ENCODE measurements at regions not wholly inside any gene's neighbourhood (a gene's known extent, or its start where the extent isn't known, plus 50 kb on each side); places are given as distances from the start of the nearest gene placed in this dataset.

DNA sequence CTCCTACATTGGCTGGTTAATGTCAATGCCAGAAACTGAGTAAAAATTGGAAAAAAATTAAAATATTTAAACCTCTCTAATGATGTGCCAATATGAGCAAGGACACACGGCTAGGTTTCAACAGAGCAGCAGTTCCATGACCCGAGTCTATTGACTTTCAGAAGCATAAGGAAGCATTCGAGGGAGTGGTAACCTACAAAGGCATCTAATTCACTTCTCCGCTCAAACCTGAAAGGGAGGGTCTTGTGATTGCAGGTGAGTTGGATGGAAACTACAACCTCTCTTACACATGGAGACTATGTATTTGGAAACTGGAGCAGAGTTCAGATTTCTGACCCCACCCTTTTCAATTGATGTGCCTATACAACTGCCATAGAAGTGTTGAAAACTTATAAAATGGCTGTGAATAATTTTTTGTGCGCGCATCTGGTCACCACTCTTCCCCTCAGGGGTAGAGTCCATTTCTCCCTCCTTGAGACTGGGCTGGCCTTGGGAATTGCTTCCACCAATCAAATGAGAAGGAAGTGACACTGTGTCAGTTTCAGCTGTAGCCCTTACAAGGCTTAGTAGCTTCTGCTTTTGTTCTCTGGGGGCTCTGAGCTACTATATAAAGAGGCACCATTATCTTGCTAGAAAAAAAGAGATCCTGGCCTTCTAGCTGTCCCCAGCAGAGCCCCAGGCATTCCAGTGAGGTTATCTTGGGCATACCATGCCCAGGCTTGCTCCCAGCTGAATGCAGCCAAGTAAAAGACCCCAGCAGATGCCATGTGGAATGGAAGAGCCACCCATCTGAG is 278.0 kb downstream of the EPHA4 start:
- no peak for DNase-seq (ENCODE audit: low read depth)

DNA sequence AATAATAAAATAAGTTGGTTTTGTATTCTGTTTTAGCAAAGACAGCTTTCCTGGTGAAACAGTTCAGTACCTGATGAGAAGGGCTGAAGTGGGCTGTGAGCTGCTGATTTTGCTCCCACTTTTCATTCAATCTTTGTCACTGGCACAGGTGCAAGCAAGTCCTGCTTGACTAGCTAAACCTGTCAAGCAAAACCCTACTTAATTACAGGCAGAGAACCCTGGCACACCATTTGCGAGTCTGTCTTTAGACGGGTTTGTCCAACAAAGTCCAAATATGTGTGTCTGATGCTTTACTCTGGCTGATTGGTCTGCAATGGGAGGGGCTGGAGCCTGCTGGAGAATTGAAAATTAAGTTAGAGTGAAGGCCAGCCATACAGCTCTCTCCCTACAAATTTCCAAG is 267.2 kb downstream of the EPHA4 start:
- DNase-seq (ENCODE audit: low read depth), result no peak

DNA sequence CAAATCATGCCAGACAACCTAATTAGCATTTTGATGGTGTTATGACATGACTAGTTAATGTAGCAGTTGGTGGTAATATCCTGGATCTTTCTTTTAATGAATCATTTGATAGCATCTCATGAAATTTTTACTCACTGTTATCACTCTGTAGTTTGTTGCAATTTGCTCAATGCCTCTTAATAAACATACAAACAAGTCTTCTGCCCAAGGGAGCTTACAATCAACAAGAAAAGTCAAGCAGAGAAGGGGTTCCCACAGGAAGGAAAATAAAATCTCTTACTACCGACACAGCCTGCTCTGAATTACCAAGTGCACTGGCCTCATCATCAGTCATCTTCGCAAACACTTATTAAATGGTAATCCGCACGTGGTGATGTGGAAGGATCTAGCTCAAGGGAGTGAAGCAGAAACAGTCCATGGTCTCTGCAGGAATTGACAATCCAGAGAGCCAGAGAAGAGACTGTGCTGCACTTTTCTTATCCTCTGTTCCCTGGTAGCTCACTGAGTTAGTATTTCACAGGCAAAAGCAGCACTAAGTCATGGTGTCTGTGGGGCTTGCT is 263.5 kb downstream of the EPHA4 start:
- DNase-seq (ENCODE audit: low read depth), result no peak

DNA sequence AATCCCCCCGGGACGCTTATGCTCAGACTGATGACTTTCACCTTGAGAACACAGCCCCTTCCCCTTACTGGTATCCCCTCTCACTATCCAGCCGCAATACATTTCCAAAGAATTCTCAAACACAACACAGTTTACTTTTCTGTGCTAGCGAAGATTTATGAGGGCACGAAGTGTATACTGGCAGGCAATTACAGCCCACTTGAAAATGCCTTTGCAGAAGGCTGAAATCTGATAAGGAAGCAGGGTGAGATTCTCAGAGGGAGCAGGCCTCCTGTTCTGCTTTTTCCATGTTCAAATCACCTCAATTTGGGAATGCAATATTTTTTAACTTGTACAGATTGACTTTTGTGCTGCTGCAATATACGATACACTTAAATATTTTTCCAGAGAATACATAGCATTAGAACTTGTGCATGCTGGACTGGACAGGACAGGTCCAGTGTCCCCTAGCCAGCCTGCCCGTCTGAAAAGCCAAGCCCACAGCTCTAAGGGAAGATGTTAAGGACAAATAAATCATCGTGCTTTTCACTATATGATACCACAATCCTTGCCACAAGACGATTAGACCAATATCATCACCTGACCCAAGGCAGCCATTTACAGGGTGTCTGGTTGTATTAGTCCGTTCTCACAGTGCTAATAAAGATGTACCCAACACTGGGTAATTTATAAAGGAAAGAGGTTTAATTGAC is 262.1 kb downstream of the EPHA4 start:
- no peak for DNase-seq (ENCODE audit: low read depth)

DNA sequence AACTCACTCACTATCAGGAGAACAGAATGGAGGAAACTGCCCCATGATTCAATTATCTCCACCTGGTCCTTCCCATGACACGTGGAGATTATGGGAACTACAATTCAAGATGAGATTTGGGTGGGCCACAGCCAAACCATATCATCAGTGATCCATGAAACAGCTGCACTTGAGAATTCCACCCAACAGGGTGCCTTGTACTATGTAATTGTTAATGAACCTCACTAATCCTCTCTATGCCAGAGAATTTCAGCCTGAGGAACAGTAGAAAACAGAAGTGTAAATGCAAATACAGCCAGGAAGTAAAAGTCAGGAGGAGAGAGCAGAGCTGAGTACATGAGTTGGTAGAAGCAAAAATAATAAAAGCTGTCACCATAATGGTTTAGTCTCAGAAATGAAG is 261.4 kb downstream of the EPHA4 start:
- no peak for DNase-seq (ENCODE audit: low read depth)

DNA sequence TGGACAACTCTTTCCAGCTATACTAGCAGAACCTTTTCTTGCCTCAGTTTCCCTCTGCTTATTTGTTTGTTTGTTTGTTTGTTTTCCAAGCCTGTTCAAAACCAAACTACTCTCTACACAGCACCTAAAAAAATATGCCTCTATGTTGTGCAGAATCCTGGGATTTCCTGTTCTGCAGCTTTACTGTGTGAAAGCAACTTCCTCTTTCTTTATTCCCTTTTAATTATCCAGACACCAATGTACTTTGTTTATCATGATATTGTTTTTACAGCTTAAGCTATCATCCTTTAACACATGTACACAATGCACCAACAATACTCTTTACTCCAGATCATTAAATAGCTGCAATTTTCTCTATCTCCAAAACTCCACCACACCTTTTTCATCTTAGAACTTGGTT is 259.5 kb downstream of the EPHA4 start:
- DNase-seq (ENCODE audit: low read depth), result no peak

DNA sequence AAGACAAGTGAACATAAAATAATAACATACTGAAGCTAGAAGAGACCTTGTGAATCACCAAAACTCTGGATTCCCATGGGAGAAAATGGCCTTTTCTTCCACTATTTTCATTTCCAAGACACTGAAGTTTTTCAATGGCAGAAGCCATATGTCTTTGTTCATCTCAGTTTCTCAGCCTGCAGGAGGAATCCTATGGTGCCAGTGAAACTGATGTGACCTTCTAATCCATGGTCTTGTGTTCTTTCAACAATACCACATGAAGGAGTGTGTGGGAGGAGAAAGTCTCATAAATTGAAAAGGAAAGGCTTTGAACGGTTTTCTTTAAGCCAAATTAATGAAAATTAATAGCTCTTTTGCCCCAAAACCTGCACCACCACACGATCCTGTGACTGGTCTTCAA is 257.3 kb downstream of the EPHA4 start:
- DNase-seq (ENCODE audit: low read depth), result no peak

DNA sequence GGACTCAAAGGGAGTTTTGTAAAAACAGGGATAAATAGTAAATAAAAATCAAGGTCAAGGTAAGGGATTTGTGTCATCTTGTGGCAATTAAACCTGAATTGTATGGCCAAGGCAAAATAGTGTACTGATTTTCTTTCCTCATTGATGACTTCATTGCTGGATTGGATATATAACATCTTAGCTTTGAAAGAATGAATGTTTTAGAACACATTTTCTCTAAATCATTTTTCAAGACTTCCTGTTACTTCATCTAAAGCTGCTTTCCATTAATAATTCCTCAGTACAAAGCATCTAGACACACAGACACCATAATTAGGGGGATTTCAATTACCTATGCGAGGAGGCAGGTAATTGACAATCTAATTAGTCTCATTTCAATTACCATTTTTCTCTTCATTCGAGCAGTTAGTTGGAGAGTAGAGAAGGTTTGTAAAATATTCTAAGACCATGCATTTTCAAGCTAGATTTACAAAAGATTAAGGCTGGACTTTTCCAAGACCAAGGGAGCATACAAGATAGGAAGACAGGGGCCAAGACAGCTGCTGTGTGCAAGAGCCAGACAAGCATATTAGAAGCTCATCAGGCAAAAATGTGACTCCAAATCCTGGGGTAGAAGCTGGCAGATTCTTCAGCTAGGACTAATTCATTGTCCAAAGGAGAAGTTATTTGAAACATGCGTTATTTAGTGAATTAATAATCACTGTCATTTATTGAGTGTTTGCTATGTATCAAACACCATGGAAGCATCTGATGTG is 253.6 kb downstream of the EPHA4 start:
- DNase-seq (ENCODE audit: low read depth), result no peak

DNA sequence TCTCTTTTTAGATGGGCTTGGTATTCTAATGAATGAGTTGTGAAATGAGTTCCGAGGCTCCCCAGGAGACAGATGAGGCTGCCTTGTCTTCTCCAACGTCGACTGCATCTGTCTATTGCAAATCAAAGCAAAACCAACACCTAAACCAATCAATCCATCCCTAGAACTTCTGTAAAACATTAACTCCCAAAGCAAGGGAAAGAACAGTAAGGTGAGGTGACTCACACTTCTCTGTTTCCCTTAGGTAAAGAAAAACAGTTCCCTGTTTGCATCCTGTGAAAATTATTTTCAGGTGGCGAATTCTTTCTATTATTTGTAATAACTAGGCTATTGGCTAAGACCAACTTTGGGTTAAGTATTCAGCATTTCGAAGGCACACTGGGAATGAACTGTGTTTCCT is 249.4 kb downstream of the EPHA4 start:
- no peak for DNase-seq (ENCODE audit: low read depth)

DNA sequence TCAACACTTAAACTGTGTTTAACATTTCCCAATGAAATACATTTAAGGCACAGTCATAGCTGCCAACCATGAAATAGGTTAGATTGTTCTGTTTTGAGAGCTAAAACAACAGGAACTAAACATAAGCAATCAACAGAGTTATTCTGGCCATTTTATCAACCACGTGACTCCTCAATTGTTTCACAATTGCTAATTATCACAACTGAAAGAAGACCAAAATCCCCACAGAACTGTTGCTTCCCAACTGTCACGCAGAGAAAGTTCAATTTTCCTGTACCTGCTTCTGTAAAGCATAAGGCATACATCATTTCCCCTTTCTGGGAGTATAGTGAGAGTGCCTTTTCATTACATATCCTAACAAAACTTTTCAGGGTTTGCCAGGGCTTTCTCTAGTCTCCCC is 248.6 kb downstream of the EPHA4 start:
- DNase-seq (ENCODE audit: low read depth), result no peak

DNA sequence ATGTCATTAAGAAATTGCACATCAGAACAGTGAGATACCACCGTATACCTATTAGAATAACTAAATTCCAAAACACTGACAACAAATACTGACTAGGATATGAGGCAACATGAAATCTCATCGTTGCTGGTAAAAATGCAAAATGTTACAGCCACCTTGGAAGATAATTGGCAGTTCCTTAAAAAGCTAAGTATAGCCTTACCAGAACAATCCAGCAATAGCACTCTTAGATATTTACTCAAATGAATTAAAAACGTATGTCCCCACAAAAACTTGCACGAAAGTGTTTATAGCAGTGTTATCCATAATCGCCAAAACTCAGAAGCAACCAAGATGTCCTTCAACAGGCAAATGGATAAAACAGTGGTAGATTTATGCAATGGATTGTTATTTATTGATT is 241.7 kb downstream of the EPHA4 start:
- DNase-seq (ENCODE audit: low read depth), result no peak

DNA sequence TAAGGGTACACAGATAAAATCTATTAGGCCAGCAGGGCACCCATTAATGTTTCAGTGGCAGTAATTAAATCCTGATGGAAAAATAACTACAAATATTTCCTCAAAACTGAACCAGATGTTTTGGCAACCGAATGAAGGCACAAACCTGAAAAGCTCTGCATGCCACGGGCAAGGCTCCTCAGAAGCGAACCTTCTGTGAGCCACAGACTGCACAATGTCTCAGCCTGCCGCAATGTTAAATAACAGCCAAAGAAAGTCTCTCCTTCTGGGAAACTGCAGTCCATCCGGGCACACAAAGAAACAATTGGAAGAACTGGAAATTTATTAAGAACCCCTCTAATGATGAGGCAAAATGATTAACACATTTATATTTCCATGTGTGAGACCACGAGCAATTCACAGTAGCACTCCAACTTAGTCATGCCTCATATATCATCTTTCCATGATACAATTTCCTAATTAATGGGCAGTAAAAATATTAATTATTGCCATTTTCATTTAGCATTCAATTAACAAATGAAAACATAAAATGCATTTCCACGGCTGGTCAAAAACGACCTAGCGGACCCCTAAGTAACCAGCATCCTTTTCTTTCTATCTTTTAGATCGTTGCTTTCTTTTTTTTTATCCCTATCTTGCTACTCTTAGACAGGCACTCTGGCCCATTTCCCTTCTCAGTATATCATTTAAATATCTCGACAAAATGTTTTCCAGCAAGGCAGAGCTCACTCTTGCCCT is 237.5 kb downstream of the EPHA4 start:
- no peak for DNase-seq (ENCODE audit: low read depth)

DNA sequence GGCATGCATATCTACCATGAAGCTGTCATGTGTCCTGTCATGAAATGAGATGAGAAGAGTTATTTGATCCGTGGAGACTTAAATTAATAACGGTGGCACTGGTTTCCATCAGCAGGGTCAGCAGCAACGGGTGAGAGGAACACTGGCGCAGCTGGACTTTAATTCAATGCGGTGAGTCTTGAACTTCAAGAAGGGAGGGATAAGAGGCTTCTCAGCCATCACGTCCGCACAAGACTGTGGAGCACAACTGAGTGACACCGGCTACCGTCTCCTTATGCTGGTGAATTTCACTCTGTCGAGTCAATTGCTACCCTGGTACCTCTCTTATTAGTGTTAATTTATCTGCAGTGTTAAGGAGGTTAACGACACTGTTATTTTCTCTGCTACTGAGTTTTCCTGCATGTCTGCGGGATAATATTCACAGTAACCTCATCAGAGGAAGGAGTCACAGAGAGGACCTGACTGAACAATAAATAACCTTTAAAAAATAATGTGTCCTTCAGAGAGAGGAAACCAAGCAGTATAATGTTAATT is 236.8 kb downstream of the EPHA4 start:
- no peak for DNase-seq (ENCODE audit: low read depth)

DNA sequence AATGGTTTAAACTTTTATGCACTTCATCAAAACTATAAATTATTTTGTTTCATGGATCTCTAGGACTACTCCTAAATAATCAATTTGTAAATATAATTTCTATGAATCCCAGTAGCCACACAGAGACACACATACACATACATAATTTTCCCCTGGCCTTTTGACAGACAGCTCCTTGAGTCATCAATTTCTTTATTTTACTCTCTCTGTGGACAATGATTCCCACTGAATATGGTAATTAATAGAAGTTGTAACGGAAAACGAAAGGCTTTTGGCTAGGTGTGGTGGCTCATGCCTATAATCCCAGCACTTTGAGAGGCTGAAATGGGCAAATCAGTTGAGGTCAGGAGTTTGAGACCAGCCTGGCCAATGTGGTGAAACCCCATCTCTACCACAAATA is 235.1 kb downstream of the EPHA4 start:
- DNase-seq (ENCODE audit: low read depth), result no peak

DNA sequence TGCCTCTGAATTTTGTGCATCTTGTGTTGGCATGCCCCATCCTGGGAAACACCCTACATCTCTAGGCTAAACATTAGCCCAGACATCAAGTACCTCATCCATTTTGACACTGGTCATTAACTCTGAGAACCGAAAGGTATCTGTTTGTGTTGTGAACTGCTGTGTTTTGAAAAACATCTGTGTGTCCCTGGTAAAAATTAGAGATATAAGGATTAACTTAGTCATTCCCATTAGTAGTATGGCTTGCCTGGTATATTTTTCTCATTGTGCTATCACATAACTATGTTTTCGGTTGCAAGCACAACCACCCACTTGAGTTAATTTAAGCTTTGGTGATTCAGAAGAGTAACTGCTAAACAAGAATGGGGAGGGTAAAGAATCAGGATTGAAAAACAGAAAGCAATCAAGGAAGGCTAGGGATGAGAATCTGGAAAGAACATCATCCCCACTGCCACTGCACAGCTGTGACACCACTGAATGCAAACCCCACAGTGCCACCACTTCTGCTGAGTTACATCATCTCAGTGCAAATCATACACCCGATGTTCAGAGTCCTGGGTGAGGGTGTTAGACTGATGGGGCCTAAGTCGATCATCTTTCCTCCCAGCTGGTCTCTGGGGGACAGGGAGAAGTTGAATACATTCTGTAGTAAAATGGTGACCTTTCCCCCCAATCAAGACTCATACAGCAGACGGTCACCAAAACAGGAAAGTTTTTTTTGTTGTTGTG is 234.0 kb downstream of the EPHA4 start:
- no peak for DNase-seq (ENCODE audit: low read depth)

DNA sequence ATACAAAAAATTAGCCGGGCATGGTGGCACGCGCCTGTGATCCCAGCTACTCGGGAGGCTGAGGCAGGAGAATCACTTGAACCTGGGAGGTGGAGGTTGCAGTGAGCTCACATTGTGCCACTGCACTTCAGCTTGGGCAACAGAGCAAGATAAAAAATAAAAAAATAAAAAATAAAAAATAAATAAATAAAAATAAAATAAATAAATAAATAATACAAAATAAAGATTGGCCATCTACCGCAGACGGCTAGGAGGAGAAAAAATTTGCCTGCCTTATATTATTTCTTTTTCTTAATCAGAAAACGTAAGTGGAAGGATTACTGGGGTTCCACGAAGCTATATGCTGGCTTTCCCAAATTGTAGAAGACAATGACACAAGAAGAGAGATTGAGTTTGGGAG is 229.7 kb downstream of the EPHA4 start:
- DNase-seq (ENCODE audit: low read depth), result no peak

DNA sequence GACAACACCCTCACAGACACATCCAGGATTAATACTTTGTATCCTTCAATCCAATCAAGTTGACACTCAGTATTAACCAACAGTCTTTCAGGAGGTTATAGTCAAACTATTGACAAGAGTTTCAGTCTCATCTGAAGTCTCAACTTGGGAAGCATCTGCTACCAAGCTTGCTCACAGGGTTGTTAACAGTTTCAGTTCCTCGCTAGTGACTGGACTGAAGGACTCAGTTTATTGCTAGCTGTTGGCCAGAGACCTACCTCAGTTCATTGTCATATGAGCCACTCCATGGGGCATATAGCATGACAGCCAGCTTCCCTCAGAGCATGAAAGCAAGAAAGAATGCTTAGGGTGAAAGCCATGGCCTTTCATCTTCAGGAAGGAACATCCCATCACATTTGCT is 228.6 kb downstream of the EPHA4 start:
- DNase-seq (ENCODE audit: low read depth), result no peak

DNA sequence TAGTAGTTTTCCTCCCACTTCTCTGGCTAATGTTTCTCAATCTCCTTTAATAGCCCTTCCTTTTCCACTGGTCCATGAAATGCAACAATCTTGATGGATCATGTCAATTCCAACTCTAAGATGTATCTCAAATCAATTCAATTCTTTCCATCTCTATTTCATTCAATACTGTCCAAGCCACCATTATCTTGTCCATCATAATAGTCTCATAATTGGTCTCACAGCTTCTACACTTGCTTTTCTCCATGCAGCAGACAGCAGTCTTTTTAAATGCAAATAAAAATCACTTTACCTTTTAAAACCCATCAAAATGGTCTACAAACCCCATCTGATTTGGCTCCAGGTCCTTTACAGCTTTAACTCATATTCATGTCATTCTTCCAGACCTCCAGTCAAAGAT is 226.6 kb downstream of the EPHA4 start:
- no peak for DNase-seq (ENCODE audit: low read depth)

DNA sequence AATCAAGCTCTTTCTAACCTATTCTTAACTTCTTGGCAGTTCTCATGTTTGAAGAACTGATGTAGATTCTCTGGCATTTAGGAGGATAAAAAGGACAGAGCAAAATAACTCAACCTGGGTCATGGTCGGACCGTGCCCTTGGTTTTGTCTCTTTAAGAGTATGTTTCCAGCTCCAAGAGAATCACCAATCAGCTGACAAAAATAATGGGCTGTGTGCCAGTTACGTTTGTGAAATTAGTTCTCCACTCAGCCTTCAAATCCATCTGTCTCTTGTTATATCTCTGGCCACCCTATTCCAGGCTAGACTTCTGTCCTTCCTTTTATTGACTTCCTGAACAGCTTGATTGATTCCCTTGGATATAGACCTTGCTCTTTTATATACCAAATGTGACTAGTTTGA is 225.7 kb downstream of the EPHA4 start:
- DNase-seq (ENCODE audit: low read depth), result no peak

DNA sequence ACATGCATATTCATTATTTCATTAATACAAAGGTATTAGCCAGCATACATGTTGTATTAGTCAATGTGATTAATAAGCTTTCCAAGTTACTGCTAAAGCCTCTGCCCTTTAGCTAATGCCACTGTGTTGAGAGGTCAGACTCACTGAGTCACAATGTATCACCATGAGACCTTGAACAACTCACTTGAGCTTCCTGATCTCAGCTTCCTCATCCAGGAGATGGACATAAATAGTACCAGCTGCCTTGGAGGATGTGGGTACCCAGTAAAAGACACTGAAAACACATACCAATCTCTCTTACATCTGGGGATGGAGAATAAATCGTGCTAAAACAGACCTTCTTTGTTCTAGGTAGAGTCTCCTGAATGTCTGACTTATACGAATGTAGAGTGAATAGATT is 224.6 kb downstream of the EPHA4 start:
- DNase-seq (ENCODE audit: low read depth), result no peak

DNA sequence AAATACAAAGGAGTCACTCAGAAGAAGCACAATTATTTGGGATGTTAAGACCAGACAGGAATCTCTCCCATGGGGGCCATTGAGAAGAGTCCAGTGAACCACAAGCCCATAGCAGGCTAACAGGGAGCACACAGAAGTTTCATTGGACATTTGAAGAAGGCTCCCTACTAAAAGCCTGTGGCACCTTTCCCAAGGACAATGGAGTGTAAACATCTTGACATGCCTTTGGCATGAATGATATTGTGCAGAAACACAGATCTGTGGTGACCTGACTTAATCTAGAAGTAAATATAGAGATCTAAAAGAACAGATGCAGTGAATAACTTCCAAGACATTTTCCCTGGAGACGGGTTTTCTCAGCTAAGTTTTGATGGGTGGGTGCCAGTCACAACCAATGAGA is 221.5 kb downstream of the EPHA4 start:
- DNase-seq (ENCODE audit: low read depth), result no peak
